ENCODE measurements at regions not wholly inside any gene's neighbourhood (a gene's known extent, or its start where the extent isn't known, plus 50 kb on each side); places are given as distances from the start of the nearest gene placed in this dataset.

GRCh38 chr2:180473456-180473855 lies 466.4 kb upstream of the CWC22 start:
- no peak for DNase-seq

GRCh38 chr2:180472133-180472532 lies 465.0 kb upstream of the CWC22 start:
- no peak for DNase-seq

- no peak for DNase-seq
These were observed 456.5 kb upstream of the CWC22 start for GRCh38 chr2:180463608-180464007.

- no peak for DNase-seq
These were observed 454.7 kb upstream of the CWC22 start for GRCh38 chr2:180461761-180462160.

- no peak for DNase-seq
These were observed 449.7 kb upstream of the CWC22 start for GRCh38 chr2:180456801-180457200.

GRCh38 chr2:180450841-180451240 lies 443.7 kb upstream of the CWC22 start:
- DNase-seq: no peak

- DNase-seq: no peak
These were observed 442.2 kb upstream of the CWC22 start for GRCh38 chr2:180449171-180449915.

GRCh38 chr2:180446492-180446891 lies 439.4 kb upstream of the CWC22 start:
- DNase-seq: no peak

- DNase-seq: no peak
These were observed 436.8 kb upstream of the CWC22 start for GRCh38 chr2:180443888-180444287.

GRCh38 chr2:180442860-180443644 lies 436.0 kb upstream of the CWC22 start:
- no peak for DNase-seq

- no peak for DNase-seq
These were observed 412.1 kb upstream of the CWC22 start for GRCh38 chr2:180419212-180419611.

- DNase-seq: no peak
These were observed 409.5 kb upstream of the CWC22 start for GRCh38 chr2:180416627-180417026.

GRCh38 chr2:180413336-180413735 lies 406.2 kb upstream of the CWC22 start:
- no peak for DNase-seq

- no peak for DNase-seq
These were observed 405.1 kb upstream of the CWC22 start for GRCh38 chr2:180412219-180412618.

- no peak for DNase-seq
These were observed 404.6 kb upstream of the CWC22 start for GRCh38 chr2:180411661-180412060.

- DNase-seq: no peak
These were observed 399.6 kb upstream of the CWC22 start for GRCh38 chr2:180406687-180407086.

GRCh38 chr2:180405520-180405919 lies 398.4 kb upstream of the CWC22 start:
- no peak for DNase-seq

GRCh38 chr2:180394305-180394704 lies 387.2 kb upstream of the CWC22 start:
- no peak for DNase-seq

- no peak for DNase-seq
These were observed 378.6 kb upstream of the CWC22 start for GRCh38 chr2:180385601-180386201.

- no peak for DNase-seq
These were observed 369.0 kb upstream of the CWC22 start for GRCh38 chr2:180376066-180376465.

GRCh38 chr2:180374502-180375281 lies 367.6 kb upstream of the CWC22 start:
- DNase-seq: no peak

Measured in amygdala (tissue), 56 donors.